ENCODE measurements at regions not wholly inside any gene's neighbourhood (a gene's known extent, or its start where the extent isn't known, plus 50 kb on each side); places are given as distances from the start of the nearest gene placed in this dataset.
"Not testable (repeated sequence)": the region's sequence is repeated elsewhere in the genome, so short reads cannot be mapped to it uniquely, and the experiment has no call there.

GRCh38 chr22:44640618-44641155, 61.3 kb upstream of the PRR5 start:
- no peak overlapping the region for H3K4me3 ChIP-seq
- H3K36me3 ChIP-seq, result no peaks in the 10 kb centered on the region
- no peaks in the 10 kb centered on the region for H4K20me1 ChIP-seq
- H3K9me3 ChIP-seq, result no peaks in the 10 kb centered on the region
- H3K4me1 ChIP-seq, result peaks cover 57% of the 10 kb centered on the region
- H3K27ac ChIP-seq, result 0 out of 2 replicates have a peak overlapping the region, but pooled peaks have one; percentile 6
- 0 out of 2 replicates have a peak overlapping the region, but pooled peaks have one; percentile 27 for H3K9ac ChIP-seq
- no peak for TF ChIP-seq Cebpa-rat (IDR thresholded peaks at IDR 0.05)
- H3K27me3 ChIP-seq, result no peaks in the 10 kb centered on the region
- H3K4me2 ChIP-seq, result peak overlapping the region; percentile 92

GRCh38 chr22:44639891-44640617, 62.0 kb upstream of the PRR5 start:
- Histone ChIP-seq H3K27ac (peak overlapping the region; percentile 74), H3K27me3 (no peaks in the 10 kb centered on the region), H3K36me3 (no peaks in the 10 kb centered on the region), H3K4me2 (peak overlapping the region; percentile 92), H3K9ac (peak overlapping the region; percentile 21; the same call in 1 of the 2 replicates), H3K4me3 (no peak overlapping the region), H3K4me1 (peaks cover 58% of the 10 kb centered on the region), H4K20me1 (no peaks in the 10 kb centered on the region), H3K9me3 (no peaks in the 10 kb centered on the region)
- no peak for TF ChIP-seq Cebpa-rat (IDR thresholded peaks at IDR 0.05)

DNA sequence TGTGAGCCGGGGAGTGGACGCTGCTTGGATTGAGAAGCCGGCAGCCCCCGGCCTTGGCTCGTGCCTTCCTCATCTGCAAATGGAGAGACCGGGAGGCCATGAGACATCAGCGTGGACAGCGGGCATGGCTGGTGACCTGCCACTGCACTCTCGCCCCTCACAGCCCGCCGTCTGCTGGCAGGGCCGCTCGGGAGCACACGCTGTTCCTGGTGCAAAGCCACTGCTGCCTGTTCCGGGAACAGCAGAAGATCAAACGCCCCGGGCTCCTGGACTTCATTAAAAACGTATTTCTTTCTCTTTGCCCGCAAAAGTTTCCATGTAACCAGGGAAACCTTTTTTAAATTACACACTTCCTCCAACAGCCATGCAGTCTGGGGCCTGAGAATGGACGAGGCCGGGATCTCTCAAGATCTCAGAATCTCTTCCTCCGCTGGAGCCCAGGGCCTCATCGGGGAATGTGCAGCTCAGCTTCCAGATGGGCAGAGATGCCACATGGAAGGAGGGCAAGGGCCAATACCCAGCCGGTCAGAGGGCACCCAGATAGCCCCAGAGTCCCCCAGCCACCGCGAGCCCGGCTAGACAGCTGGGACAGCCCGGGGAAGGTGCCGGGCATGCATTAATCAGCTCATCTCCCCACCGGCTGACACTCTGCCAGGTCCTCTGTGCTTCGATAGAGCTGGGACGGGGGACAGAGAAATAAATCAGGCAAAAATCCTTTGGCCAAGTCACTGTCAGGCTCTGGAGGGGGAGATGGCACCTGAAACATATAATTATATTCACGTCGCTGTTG, 62.8 kb upstream of the PRR5 start:
- Histone ChIP-seq H3K4me1 (peaks cover 62% of the 10 kb centered on the region), H3K4me3 (no peak overlapping the region), H3K4me2 (peak overlapping the region; percentile 92), H4K20me1 (no peaks in the 10 kb centered on the region), H3K27me3 (no peaks in the 10 kb centered on the region), H3K27ac (peak overlapping the region; percentile 74; the same call in 1 of the 2 replicates), H3K36me3 (no peaks in the 10 kb centered on the region), H3K9me3 (no peaks in the 10 kb centered on the region), H3K9ac (peak overlapping the region; percentile 21; the same call in 1 of the 2 replicates)
- TF ChIP-seq Cebpa-rat (IDR thresholded peaks at IDR 0.05), result no peak

GRCh38 chr22:44636502-44637206, 65.3 kb upstream of the PRR5 start:
- not testable (repeated sequence) for H3K36me3 ChIP-seq, H3K4me2 ChIP-seq, H3K9me3 ChIP-seq, H3K27ac ChIP-seq, H4K20me1 ChIP-seq, H3K4me3 ChIP-seq, H3K27me3 ChIP-seq, H3K9ac ChIP-seq
- H3K4me1 ChIP-seq, result peaks cover 73% of the 10 kb centered on the region

GRCh38 chr22:44635567-44635966, 66.4 kb upstream of the PRR5 start:
- H3K4me3 ChIP-seq, H3K36me3 ChIP-seq, H3K27ac ChIP-seq, H4K20me1 ChIP-seq, H3K9ac ChIP-seq, H3K27me3 ChIP-seq, H3K9me3 ChIP-seq: not testable (repeated sequence)
- peak overlapping the region; percentile 77 for H3K4me2 ChIP-seq
- H3K4me1 ChIP-seq, result peaks cover 63% of the 10 kb centered on the region

DNA sequence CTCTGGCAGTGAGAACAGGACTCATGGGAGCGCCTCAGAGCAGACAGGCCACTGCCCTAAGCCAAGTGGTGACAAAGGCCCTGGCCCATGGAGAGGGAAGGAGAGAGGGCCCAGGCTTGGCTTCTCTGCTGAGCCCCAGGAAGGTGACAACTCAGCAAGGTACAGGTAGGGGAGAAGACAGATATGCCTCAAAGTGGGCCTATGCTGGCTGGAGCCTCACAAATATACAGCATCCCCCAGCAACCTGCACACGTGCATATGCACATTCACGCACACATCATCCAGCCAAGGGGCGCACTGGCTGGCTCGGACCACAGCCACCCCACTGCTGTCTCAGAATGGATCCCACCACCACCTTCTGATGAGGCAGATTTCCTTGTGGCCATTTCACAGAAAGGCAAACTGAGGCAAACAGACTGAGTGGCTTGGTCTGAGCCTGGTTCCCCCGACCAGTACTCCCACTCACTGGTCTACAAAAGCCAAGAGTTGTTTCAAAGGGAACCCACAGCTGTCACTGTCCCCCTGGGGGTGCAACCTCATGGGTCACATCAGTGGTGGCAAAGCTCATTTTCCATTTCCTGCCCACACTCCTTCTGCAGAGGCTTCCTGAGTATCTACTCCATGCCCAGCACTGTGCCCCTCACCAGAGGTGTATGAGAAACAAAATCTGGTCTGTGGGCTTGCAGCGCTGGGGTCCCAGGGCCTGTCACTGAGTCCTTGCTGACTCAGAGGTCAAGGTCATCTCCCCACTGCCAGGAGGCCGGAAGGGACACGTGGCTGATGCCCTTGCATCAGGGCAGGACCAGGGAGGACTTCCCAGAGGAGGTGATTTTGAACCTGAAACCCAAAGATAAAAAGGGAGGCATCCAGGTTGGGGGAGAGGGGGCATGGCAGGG, 67.3 kb upstream of the PRR5 start:
- Histone ChIP-seq H3K4me3 (no peak overlapping the region), H3K27me3 (no peaks in the 10 kb centered on the region), H3K4me2 (peak overlapping the region; percentile 77), H3K9me3 (peaks cover 7% of the 10 kb centered on the region; the same call in 1 of the 2 replicates), H4K20me1 (no peaks in the 10 kb centered on the region), H3K27ac (no peak overlapping the region), H3K9ac (0 out of 2 replicates have a peak overlapping the region, but pooled peaks have one; percentile 38), H3K4me1 (peaks cover 54% of the 10 kb centered on the region), H3K36me3 (no peaks in the 10 kb centered on the region)
- TF ChIP-seq Cebpa-rat (IDR thresholded peaks at IDR 0.05), result no peak

DNA sequence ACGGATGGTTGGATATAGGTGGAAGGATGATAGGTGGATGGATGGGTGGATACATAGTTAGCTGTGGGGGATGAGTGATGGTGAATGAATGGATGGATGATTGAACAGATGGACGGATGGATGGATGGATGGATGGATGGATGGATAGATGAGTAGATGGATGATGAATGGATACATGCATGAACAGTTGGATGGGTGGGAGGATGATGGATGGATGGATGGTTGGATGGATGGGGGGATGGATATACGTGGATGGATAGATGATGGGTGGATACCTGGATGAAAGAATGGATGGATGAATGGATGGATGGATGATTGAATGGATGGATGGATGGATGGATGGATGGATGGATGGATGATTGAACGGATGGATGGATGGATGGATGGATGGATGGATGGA, 68.4 kb upstream of the PRR5 start:
- peaks cover 43% of the 10 kb centered on the region for H3K4me1 ChIP-seq
- H3K4me3 ChIP-seq, result no peak overlapping the region
- no peak overlapping the region for H3K9ac ChIP-seq
- H3K36me3 ChIP-seq, result no peaks in the 10 kb centered on the region
- TF ChIP-seq Cebpa-rat (IDR thresholded peaks at IDR 0.05), result no peak
- peak overlapping the region; percentile 43; the same call in 1 of the 2 replicates for H3K4me2 ChIP-seq
- no peaks in the 10 kb centered on the region for H3K27me3 ChIP-seq
- H4K20me1 ChIP-seq, result no peaks in the 10 kb centered on the region
- no peak overlapping the region for H3K27ac ChIP-seq
- H3K9me3 ChIP-seq, result peaks cover 7% of the 10 kb centered on the region; the same call in 1 of the 2 replicates

- Histone ChIP-seq H3K4me3 (no peak overlapping the region), H3K27ac (no peak overlapping the region), H3K4me1 (peaks cover 35% of the 10 kb centered on the region), H3K27me3 (no peaks in the 10 kb centered on the region), H4K20me1 (no peaks in the 10 kb centered on the region), H3K9me3 (peaks cover 7% of the 10 kb centered on the region; the same call in 1 of the 2 replicates), H3K36me3 (no peaks in the 10 kb centered on the region), H3K9ac (no peak overlapping the region), H3K4me2 (peak overlapping the region; percentile 43)
- no peak for TF ChIP-seq Cebpa-rat (IDR thresholded peaks at IDR 0.05)
Measured at GRCh38 chr22:44632541-44633396, 69.2 kb upstream of the PRR5 start.
